Gastrocnemius medialis (tissue), 4 donors: ENCODE measurements at regions not wholly inside any gene's neighbourhood (a gene's known extent, or its start where the extent isn't known, plus 50 kb on each side); places are given as distances from the start of the nearest gene placed in this dataset.

Experiments
- POLR2A ChIP-seq, 2 donors: fragments of 450-650 bp; IDR thresholded peaks; one replicate each; pipeline ENCODE4 v1.6.1; 2017; ENCODE audit warnings: antibody characterized with exemption in 2 of 2, mild to moderate bottlenecking in 2 of 2, moderate library complexity in 2 of 2
- TF ChIP-seq, protein P1 (sequence below), 5 experiments: fragments of 450-650 bp in 3 of 5; fragments of 200-600 bp in 2 of 5; sonication (generic) in 2 of 5; IDR thresholded peaks in 4 of 5; conservative IDR thresholded peaks in 1 of 5; 1 replicate in 4 of 5; 2 replicates in 1 of 5; pipeline ENCODE4 v1.5.1; 2016 to 2019; ENCODE audit warnings: antibody characterized with exemption in 5 of 5, mild to moderate bottlenecking in 3 of 5, moderate library complexity in 3 of 5

GRCh38 chrX:121569609-121570008, 522.2 kb downstream of the GLUD2 start:
- TF ChIP-seq, protein P1, sequence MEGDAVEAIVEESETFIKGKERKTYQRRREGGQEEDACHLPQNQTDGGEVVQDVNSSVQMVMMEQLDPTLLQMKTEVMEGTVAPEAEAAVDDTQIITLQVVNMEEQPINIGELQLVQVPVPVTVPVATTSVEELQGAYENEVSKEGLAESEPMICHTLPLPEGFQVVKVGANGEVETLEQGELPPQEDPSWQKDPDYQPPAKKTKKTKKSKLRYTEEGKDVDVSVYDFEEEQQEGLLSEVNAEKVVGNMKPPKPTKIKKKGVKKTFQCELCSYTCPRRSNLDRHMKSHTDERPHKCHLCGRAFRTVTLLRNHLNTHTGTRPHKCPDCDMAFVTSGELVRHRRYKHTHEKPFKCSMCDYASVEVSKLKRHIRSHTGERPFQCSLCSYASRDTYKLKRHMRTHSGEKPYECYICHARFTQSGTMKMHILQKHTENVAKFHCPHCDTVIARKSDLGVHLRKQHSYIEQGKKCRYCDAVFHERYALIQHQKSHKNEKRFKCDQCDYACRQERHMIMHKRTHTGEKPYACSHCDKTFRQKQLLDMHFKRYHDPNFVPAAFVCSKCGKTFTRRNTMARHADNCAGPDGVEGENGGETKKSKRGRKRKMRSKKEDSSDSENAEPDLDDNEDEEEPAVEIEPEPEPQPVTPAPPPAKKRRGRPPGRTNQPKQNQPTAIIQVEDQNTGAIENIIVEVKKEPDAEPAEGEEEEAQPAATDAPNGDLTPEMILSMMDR (IDR thresholded peaks at IDR 0.05 in 4 of 5, conservative IDR thresholded peaks at IDR 0.05 in 1 of 5), result no peak
- TF ChIP-seq POLR2A (IDR thresholded peaks at IDR 0.05), result no peak
